ENCODE measurements at regions not wholly inside any gene's neighbourhood (a gene's known extent, or its start where the extent isn't known, plus 50 kb on each side); places are given as distances from the start of the nearest gene placed in this dataset.

DNA sequence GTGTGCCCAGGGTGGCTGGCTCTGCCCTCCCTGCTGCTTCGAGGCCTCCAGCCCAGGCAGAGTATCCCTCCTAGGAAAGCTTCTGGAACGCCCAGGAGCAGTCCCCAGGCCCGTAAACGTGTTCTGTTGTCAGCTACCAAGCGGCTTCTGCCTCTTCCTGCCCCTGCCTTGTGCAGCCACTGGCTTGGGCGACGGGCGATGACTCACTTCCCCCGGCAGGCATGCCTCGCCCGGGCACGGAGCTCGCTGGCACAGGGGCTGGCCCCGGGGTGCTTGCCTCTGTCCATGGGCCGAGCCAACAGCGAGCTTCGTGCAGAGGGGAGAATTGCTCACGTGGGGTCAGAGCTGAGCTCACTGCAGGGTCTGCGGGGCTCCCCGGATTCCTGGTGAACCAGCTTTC lies 86.7 kb upstream of the THBS2 start:
- TF ChIP-seq, protein P1, sequence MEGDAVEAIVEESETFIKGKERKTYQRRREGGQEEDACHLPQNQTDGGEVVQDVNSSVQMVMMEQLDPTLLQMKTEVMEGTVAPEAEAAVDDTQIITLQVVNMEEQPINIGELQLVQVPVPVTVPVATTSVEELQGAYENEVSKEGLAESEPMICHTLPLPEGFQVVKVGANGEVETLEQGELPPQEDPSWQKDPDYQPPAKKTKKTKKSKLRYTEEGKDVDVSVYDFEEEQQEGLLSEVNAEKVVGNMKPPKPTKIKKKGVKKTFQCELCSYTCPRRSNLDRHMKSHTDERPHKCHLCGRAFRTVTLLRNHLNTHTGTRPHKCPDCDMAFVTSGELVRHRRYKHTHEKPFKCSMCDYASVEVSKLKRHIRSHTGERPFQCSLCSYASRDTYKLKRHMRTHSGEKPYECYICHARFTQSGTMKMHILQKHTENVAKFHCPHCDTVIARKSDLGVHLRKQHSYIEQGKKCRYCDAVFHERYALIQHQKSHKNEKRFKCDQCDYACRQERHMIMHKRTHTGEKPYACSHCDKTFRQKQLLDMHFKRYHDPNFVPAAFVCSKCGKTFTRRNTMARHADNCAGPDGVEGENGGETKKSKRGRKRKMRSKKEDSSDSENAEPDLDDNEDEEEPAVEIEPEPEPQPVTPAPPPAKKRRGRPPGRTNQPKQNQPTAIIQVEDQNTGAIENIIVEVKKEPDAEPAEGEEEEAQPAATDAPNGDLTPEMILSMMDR (IDR thresholded peaks at IDR 0.05; ENCODE audit: low read depth, low read length) = no peak
- no peaks in the 10 kb centered on the region for H3K27me3 ChIP-seq (ENCODE audit: control insufficient read depth, insufficient read depth, low read length)
- no peak overlapping the region for H3K4me3 ChIP-seq (ENCODE audit: low read depth, low read length)
- POLR2A ChIA-PET = no interaction called here
- CTCF ChIA-PET = interaction anchor here (0.6 kb wide), 1 partner anchor 232 kb away, joined by 3 read pairs; no protein-coding TSS in a partner anchor
- DNase-seq (ENCODE audit: low read depth, low spot score) = no peak
- no peak overlapping the region for H3K27ac ChIP-seq (ENCODE audit: low read depth, low read length)
- H3K9me3 ChIP-seq (ENCODE audit: control insufficient read depth, insufficient read depth, low read length) = peaks cover 7% of the 10 kb centered on the region; the same call in 1 of the 2 replicates

DNA sequence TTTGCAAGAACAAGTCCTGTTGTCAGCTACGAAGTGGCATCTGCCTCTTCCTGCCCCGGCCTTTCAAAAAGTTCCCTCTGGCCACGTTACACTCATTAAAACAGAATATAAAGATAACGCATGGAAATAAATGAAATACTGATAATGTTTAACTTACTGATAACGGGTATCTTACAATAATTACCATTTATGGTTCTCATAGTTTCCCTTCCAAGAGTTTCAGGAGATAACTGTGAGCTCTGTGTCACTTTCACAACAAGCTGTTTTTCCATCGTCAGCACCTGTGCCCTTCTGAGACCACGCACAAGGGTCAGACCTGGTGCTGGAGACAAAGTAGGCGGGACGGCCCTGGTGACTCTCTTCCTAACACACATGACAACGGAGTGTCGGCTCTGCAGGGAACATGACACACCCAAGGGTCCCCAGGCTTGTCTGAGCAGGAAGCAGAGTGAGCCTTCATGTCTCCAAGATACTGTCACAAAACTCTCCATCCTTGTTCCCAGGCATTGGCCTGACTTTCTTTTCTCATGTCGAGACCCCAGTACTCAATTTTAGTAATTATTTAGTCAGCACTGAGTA lies 86.2 kb upstream of the THBS2 start:
- DNase-seq (ENCODE audit: low read depth, low spot score) = no peak
- ChIA-PET POLR2A (no interaction called here), CTCF (no interaction called here)
- Histone ChIP-seq H3K9me3 (ENCODE audit: control insufficient read depth, insufficient read depth, low read length) (peaks cover 7% of the 10 kb centered on the region; the same call in 1 of the 2 replicates), H3K27ac (ENCODE audit: low read depth, low read length) (no peak overlapping the region), H3K4me3 (ENCODE audit: low read depth, low read length) (no peak overlapping the region), H3K27me3 (ENCODE audit: control insufficient read depth, insufficient read depth, low read length) (no peaks in the 10 kb centered on the region)
- TF ChIP-seq, protein P1 (IDR thresholded peaks at IDR 0.05; ENCODE audit: low read depth, low read length) = no peak

GRCh38 chr6:169339025-169339424 lies 85.4 kb upstream of the THBS2 start:
- CTCF ChIA-PET = no interaction called here
- no peaks in the 10 kb centered on the region for H3K27me3 ChIP-seq (ENCODE audit: control insufficient read depth, insufficient read depth, low read length)
- H3K9me3 ChIP-seq (ENCODE audit: control insufficient read depth, insufficient read depth, low read length) = peaks cover 7% of the 10 kb centered on the region; the same call in 1 of the 2 replicates
- DNase-seq (ENCODE audit: low read depth, low spot score) = no peak
- POLR2A ChIA-PET = no interaction called here
- TF ChIP-seq, protein P1 (IDR thresholded peaks at IDR 0.05; ENCODE audit: low read depth, low read length) = no peak
- H3K4me3 ChIP-seq (ENCODE audit: low read depth, low read length) = no peak overlapping the region
- H3K27ac ChIP-seq (ENCODE audit: low read depth, low read length) = no peak overlapping the region

- POLR2A ChIA-PET = no interaction called here
- no peak for DNase-seq (ENCODE audit: low read depth, low spot score)
- Histone ChIP-seq H3K4me3 (ENCODE audit: low read depth, low read length) (no peak overlapping the region), H3K27ac (ENCODE audit: low read depth, low read length) (no peak overlapping the region), H3K9me3 (ENCODE audit: control insufficient read depth, insufficient read depth, low read length) (peaks cover 7% of the 10 kb centered on the region; the same call in 1 of the 2 replicates), H3K27me3 (ENCODE audit: control insufficient read depth, insufficient read depth, low read length) (no peaks in the 10 kb centered on the region)
- TF ChIP-seq, protein P1 (IDR thresholded peaks at IDR 0.05; ENCODE audit: low read depth, low read length) = no peak
- CTCF ChIA-PET = no interaction called here
Observed at GRCh38 chr6:169337886-169338445, 84.3 kb upstream of the THBS2 start.

DNA sequence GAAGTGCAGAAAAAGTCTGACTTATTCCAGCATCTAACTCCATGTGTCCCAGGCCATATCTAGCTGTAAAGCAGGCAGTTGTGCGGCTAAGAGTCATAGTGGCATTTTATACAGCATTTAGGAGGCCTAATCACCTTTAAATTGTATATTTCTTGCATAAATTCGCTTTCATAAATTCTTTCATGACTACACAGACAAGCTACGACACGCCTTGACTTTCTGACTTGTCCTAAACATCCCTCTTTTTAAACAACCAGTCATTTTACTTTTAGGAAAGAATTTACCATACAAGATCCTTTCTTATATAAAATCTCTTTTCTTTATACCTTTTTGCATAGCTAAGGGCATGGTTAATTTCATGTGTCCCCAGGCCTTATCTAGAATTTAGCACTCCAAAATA lies 81.7 kb upstream of the THBS2 start:
- ChIA-PET POLR2A (no interaction called here), CTCF (interaction anchor here (0.7 kb wide), 1 partner anchor 9 kb away, joined by 3 read pairs; no protein-coding TSS in a partner anchor)
- no peak overlapping the region for H3K27ac ChIP-seq (ENCODE audit: low read depth, low read length)
- no peaks in the 10 kb centered on the region for H3K27me3 ChIP-seq (ENCODE audit: control insufficient read depth, insufficient read depth, low read length)
- DNase-seq (ENCODE audit: low read depth, low spot score) = no peak
- no peak overlapping the region for H3K4me3 ChIP-seq (ENCODE audit: low read depth, low read length)
- peaks cover 4% of the 10 kb centered on the region; the same call in 1 of the 2 replicates for H3K9me3 ChIP-seq (ENCODE audit: control insufficient read depth, insufficient read depth, low read length)
- TF ChIP-seq, protein P1 (IDR thresholded peaks at IDR 0.05; ENCODE audit: low read depth, low read length) = no peak
